PFSK-1 (cell line): ENCODE measurements at regions not wholly inside any gene's neighbourhood (a gene's known extent, or its start where the extent isn't known, plus 50 kb on each side); places are given as distances from the start of the nearest gene placed in this dataset.

Experiments
- SIN3A ChIP-seq: IDR thresholded peaks from 2 replicates; pipeline ENCODE4 v1.6.1; 2012; ENCODE audit warnings: mild to moderate bottlenecking, low read length, moderate library complexity, borderline replicate concordance; ENCODE audit not compliant: insufficient read depth
- TAF1 ChIP-seq: IDR thresholded peaks from 2 replicates; pipeline ENCODE4 v1.6.1; 2012; ENCODE audit warnings: low read length, control low read depth, borderline replicate concordance; ENCODE audit not compliant: insufficient read depth

DNA sequence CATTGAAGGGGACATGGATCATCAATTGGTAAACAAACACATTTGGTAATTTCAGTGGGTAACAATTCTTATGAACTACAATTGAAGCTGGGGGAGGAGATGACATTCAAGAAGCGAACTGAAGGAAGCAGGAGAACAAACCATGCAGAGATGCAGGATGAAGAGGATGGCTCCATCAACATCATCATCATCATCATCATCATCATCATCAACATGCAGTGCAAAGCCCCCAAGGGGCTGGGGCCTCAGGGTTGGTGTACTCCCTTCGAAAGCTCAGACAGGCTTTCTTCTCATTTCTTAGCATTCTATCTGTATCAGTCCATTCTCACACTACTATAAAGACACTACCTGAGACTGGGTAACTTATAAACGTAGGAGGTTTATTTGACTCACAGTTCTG, 105.8 kb downstream of the DUSP10 start:
- TF ChIP-seq TAF1 (no peak), SIN3A (no peak)
